ENCODE measurements at regions not wholly inside any gene's neighbourhood (a gene's known extent, or its start where the extent isn't known, plus 50 kb on each side); places are given as distances from the start of the nearest gene placed in this dataset.
A peak's percentile ranks its signal among the peaks of the same experiment; 100 is the strongest.

DNA sequence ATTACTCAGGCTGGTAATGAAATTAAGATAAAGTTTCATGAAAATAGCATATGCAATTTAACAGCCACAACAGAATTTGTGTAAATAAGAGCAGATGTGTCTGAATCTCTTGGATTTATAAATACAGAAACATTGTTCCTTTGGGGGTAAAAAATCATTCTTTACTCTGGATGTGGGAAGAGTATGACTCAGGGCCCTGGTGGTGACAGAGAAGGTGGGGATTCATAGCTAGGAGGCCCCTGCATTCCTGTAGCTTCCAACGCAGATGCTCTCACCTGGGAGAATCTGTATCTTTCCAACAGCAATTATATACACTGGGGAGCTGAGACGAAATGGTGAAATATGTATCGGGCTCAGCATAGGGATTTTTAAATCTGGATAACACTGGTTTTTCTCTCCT, 167.6 kb upstream of the CADPS start:
- in situ Hi-C loops (cut with HindIII; ENCODE audit: low sequenced_read_pairs), result no loop called here
- H3K4me3 ChIP-seq (ENCODE audit: low read depth, low read length), result no peak overlapping the region
- DNase-seq (ENCODE audit: low read depth, low spot score), result no peak
- TF ChIP-seq, protein P1, sequence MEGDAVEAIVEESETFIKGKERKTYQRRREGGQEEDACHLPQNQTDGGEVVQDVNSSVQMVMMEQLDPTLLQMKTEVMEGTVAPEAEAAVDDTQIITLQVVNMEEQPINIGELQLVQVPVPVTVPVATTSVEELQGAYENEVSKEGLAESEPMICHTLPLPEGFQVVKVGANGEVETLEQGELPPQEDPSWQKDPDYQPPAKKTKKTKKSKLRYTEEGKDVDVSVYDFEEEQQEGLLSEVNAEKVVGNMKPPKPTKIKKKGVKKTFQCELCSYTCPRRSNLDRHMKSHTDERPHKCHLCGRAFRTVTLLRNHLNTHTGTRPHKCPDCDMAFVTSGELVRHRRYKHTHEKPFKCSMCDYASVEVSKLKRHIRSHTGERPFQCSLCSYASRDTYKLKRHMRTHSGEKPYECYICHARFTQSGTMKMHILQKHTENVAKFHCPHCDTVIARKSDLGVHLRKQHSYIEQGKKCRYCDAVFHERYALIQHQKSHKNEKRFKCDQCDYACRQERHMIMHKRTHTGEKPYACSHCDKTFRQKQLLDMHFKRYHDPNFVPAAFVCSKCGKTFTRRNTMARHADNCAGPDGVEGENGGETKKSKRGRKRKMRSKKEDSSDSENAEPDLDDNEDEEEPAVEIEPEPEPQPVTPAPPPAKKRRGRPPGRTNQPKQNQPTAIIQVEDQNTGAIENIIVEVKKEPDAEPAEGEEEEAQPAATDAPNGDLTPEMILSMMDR (IDR thresholded peaks at IDR 0.05; ENCODE audit: low read depth, low read length), result no peak

DNA sequence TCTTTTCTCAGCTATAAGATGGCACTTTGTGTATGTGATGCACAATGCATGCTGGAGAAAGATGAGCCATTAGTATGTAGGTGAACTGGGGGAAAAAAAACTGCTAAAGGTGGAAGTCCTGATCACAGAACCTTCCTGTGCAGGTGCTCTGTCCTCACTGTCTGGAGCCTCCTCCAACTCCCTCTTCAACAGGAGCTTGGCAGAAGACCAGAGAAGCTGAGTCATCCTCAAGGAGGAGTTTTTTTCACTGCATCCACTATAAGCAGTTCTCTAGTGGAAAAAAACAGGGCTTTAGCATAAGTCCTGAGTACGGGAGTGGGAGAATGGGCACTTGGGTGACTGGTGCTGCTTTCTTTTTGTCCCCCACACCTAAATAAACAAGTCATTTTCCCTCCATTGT, 168.4 kb upstream of the CADPS start:
- in situ Hi-C loops (cut with HindIII; ENCODE audit: low sequenced_read_pairs), result no loop called here
- H3K4me3 ChIP-seq (ENCODE audit: low read depth, low read length), result no peak overlapping the region
- peak; percentile 47 for DNase-seq (ENCODE audit: low read depth, low spot score)
- TF ChIP-seq, protein P1 (IDR thresholded peaks at IDR 0.05; ENCODE audit: low read depth, low read length), result no peak

DNA sequence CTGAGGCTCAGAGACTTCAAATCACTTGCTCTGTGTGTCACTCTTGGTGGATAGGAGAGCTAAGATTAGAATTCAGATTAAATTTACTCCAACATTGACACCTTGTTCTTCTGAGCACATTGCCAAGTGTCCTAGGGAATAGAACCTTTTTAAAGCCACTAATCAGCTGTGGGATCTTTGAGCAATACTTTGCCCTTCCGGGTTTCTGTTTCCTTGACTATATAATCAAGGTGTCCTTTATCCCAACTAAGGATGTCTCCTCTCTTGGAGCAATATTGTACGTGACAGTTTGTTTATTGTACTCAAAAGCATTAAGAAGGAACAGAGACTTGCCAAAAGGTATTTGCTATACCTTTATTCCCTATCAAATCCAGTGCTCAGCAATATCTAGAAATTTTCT, 170.9 kb upstream of the CADPS start:
- TF ChIP-seq, protein P1 (IDR thresholded peaks at IDR 0.05; ENCODE audit: low read depth, low read length), result no peak
- no peak overlapping the region for H3K4me3 ChIP-seq (ENCODE audit: low read depth, low read length)
- no peak for DNase-seq (ENCODE audit: low read depth, low spot score)
- in situ Hi-C loops (cut with HindIII; ENCODE audit: low sequenced_read_pairs), result no loop called here

DNA sequence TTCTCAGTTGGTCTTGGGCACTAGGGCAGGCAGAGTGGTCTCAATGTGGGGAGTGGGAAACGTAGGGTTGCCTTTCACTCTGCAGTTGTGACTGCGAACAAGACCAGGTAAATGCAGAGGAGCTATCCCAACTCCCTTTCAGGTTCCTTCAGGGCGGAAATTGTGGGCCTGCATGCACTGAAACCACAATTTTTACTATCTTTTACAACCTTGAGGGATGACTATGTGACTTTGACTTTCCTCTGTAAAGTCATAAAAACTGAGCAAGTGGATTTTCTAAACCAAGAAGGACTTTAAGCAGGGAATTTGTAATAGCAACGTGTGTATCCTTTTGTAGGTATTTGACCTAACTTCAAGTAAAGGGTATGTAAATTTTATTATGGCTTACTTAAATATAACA, 171.4 kb upstream of the CADPS start:
- in situ Hi-C loops (cut with HindIII; ENCODE audit: low sequenced_read_pairs), result no loop called here
- no peak for DNase-seq (ENCODE audit: low read depth, low spot score)
- TF ChIP-seq, protein P1 (IDR thresholded peaks at IDR 0.05; ENCODE audit: low read depth, low read length), result no peak
- no peak overlapping the region for H3K4me3 ChIP-seq (ENCODE audit: low read depth, low read length)

DNA sequence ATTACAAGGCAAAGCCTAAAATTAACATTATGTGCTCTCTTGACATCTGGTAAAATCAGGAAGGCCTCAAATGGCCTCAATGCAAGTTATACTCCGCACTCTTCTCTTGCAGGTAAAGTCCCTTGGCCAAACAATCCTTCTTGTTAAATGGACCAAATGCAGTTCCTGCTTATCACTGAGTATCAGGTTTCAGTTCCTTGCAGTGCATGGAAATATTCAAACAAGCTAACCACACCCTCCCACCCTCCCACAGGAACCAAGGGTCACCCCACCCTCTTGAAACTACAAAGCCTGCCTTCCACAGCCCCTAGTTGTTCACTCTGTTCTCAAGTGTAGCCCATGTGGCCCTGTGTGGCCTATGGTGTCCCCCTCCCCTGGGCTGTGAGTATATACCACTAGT, 171.9 kb upstream of the CADPS start:
- in situ Hi-C loops (cut with HindIII; ENCODE audit: low sequenced_read_pairs), result no loop called here
- TF ChIP-seq, protein P1 (IDR thresholded peaks at IDR 0.05; ENCODE audit: low read depth, low read length), result no peak
- no peak for DNase-seq (ENCODE audit: low read depth, low spot score)
- no peak overlapping the region for H3K4me3 ChIP-seq (ENCODE audit: low read depth, low read length)

DNA sequence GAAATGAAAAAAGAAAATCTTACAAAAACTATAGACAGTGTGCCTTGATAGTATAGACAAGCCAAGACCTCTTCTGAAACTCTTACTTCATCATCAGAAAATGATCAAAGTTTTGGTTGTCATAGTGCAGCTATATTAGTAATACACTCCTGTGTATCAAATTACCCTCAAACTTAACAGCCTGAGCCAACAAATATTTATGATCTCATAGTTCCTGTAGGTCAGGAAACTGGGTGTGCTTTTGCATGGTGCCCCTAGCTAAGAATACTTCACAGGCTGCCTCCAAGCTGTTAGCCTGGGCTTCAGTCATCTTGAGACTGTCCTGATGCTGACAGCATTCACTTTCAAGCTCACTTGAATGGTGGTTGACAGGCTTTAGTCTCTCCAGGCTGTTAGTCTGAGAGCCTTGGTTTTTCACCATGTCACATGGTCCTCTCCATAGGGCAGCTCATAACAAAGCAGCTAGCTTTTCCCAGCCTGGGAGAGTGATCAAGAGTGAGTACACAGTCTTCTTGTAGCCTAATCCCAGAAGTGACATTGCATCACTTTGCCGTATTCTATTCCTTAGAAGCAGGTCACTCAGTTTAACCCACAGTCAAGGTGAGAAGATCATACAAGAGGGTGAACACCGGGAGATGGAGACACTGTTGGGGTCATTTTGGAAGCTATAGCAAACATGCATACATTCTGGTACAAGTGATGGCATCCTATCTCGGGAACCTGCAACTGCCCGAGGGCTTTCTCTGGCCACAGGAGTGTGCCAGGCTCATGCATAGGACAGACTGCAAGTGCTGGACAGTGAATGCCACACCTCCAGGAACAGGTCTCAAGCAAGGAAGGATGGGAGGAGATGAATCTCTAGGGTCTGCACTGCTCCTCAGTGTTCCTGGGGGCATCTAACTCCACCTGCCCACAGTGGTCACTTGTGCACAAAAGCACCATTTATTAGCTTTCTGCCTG, 173.4 kb upstream of the CADPS start:
- H3K4me3 ChIP-seq (ENCODE audit: low read depth, low read length), result no peak overlapping the region
- in situ Hi-C loops (cut with HindIII; ENCODE audit: low sequenced_read_pairs), result no loop called here
- TF ChIP-seq, protein P1 (IDR thresholded peaks at IDR 0.05; ENCODE audit: low read depth, low read length), result no peak

More for the DNA sequence above, 173.4 kb upstream of the CADPS start:
- DNase-seq (ENCODE audit: low read depth, low spot score), result peak; percentile 9

All from astrocyte of the spinal cord (primary cell).